GM18517 (cell line): ENCODE measurements at regions not wholly inside any gene's neighbourhood (a gene's known extent, or its start where the extent isn't known, plus 50 kb on each side); places are given as distances from the start of the nearest gene placed in this dataset.
A peak's percentile ranks its signal among the peaks of the same experiment; 100 is the strongest.
"Not testable (repeated sequence)": the region's sequence is repeated elsewhere in the genome, so short reads cannot be mapped to it uniquely, and the experiment has no call there.

Experiments used
- ATAC-seq: cut with Tn5 transposase; IDR thresholded peaks from one replicate; pipeline ENCODE4 v1.9.1; 2021; ENCODE audit warnings: mild to moderate bottlenecking, moderate library complexity; ENCODE audit not compliant: unreplicated experiment

DNA sequence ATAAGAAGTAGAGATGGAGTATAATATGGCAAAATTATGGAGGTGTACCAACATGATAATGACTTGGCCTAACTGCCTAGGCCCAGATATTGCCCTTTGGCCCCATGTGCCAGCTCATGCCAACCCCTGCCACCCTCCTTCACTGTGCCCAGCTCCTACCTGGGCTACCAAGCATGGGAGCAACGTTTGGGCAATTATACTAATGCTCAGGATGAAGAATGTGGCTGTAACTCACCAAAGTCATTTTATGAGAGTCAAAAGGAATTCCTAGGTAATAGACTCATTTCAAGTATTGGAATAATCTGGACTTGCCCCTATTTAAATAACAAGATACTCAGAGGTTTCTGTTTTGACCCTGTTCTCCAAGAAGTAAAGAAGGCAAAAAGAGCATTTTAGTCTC lies 240.2 kb upstream of the IL12A start:
- ATAC-seq = no peak

DNA sequence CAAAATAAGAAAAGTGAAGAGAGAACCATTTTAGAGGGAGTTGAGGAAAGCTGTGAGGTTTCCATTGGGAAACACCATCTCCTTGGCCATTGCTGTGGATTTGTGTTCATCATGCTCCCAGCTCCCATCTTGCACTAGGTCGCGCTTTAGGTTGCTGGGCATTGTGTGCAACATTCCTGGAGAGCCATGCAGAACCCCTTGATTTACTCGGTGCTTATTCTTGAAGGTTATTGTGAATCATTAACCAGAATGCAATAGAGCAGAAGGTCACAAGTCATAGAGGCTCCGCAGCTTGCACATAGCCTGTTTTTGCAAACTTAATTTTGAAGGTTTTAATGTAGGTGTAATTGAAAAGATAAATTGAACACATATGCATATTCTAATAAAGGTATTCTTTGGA lies 239.2 kb upstream of the IL12A start:
- ATAC-seq = no peak

- ATAC-seq = no peak
Observed at GRCh38 chr3:159751146-159751545, 237.5 kb upstream of the IL12A start.

DNA sequence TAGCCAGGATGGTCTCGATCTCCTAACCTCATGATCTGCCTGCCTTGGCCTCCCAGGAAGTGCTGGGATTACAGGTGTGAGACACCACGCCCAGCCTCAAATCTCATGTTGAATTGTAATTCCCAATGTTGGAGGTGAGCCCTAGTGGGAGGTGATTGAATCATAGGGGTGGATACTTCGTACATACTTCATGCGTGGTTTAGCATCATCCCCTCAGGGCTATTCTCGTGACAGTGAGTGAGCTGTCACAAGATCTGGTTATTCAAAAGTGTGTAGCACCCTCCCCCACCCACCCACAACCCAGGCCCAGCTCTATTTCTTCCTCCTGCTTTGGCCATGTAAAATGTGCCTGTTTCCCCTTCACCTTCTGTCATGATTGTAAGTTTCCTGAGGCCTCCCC lies 236.9 kb upstream of the IL12A start:
- ATAC-seq = no peak

DNA sequence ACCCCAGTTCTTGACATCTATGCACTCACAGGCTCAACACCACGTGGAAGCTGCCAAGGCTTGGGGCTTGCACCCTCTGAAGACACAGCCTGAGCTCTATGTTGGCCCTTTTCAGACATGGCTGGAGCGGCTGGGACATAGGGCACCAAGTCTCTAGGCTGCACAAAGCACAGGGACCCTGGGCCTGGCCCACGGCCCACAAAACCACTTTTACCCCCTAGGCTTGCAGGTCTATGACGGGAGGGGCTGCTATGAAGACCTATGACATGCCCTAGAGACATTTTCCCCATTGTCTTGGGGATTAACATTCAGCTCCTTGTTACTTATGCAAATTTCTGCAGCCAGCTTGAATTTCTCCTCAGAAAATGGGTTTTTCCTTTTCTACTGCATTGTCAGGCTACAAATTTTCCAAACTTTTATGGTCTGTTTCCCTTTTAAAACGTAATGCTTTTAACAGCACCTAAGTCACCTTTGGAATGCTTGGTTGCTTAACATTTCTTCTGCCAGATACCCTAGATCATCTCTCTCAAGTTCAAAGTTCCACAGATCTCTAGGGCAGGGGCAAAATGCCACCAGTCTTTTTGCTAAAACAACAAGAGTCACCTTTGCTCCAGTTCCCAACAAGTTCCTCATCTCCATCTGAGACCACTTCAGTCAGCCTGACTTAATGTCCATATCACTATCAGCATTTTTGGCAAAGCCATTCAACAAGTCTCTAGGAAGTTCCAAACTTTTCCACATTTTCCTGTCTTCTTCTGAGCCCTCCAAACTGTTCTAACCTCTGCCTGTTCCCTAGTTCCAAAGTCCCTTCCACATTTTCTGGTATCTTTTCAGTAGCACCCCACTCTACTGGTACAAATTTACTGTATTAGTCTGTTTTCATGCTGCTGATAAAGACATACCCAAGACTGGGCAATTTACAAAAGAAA lies 232.1 kb upstream of the IL12A start:
- ATAC-seq = not testable (repeated sequence)

- ATAC-seq = no peak
Observed at GRCh38 chr3:159757341-159758060, 231.1 kb upstream of the IL12A start.

- no peak for ATAC-seq
Observed at GRCh38 chr3:159760046-159760445, 228.6 kb upstream of the IL12A start.

- ATAC-seq = no peak
Observed at GRCh38 chr3:159761369-159761768, 227.3 kb upstream of the IL12A start.

- ATAC-seq = no peak
Observed at GRCh38 chr3:159761848-159762635, 226.6 kb upstream of the IL12A start.

DNA sequence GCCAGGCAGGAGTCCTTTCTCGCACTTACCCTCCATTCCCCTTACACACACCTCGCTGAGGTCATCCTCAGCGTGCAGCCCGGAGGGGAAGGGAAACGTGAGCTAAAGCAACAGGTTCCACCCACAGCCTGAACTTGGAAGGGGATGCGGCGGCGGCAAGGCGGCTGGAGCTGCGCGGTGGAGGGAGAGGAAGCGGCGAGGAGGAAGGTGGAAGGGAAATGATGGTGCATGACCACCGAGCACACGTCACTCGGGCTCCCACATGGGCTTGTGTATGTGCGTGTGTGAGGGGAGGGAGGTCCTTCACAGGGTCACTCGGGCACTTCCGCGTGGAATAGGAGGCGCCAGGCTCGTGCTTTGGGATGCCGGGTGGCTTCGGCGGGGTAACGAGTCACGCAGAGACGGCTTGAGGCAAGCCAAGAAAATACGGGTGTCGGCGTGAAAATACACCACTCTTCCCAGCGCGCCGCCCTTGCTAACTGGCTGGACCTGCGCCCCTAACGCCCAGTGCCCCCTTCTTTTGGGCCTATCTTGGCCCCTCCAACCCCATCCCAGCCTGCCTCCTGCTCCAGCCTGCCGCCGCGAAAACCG lies 225.5 kb upstream of the IL12A start:
- peak; percentile 24 for ATAC-seq

GRCh38 chr3:159763602-159764489 lies 224.8 kb upstream of the IL12A start:
- peak; percentile 68 for ATAC-seq

GRCh38 chr3:159764490-159765029 lies 224.1 kb upstream of the IL12A start:
- ATAC-seq = no peak

DNA sequence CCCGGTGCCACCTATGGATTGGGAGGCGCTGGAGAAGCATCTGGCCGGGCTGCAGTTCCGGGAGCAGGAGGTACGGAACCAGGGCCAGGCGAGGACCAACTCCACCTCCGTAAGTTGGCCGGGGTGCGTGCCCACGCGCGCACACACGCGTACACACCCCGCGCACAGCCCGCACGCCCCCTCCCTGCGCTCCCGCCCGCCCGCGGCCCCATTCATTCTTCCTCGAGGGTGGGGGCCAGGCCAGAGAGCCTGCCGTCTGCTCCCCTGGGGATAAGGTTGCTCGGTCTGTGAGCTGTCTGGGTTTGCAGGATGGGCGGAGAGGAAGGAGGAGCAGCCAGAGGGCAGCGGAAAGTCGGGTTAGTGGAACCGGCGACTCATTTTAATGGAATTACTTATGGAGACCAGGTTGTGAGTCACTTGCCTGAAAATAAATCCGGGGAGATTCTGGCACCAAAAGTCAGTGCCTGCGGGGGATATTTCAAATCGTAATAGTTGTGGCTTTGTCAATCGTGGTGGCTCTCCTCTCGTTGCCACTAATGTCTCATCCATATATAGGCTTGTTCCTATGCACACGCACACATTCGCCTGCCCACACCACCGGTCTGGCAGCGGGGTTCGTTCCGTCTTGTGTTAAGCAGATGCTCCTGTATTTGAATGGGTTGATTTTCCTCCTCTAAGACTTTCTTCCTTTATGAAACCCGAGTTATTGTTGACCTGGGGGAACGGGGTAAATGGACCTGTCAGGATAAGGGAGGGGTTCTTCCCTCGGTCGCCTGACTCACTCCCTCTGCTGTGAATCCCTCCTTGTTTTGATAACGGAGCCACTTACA lies 223.4 kb upstream of the IL12A start:
- no peak for ATAC-seq

DNA sequence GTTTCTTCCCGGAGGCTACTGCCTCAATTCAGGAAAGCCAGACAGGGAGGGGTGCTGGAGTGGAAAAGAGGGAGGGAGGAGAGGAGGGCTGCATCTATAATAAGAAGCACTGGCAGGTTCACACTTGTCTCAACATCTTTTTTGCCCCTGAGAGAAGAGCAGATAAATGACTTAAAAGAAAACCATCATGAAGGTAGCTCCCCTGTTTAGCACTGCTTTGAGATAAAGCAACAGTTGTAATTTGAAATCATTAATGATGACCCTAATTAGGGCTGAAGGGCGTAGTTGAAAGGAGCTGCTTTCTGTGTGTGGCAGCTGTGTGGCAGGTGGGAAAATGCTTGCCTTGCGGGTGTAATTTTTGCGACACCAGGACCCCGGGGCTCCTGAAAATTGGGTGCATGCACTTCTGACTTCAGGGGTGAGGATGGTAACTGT lies 222.8 kb upstream of the IL12A start:
- no peak for ATAC-seq

- no peak for ATAC-seq
Observed at GRCh38 chr3:159766563-159767185, 222.0 kb upstream of the IL12A start.

- no peak for ATAC-seq
Observed at GRCh38 chr3:159770998-159771397, 217.6 kb upstream of the IL12A start.

GRCh38 chr3:159771865-159772611 lies 216.6 kb upstream of the IL12A start:
- no peak for ATAC-seq

DNA sequence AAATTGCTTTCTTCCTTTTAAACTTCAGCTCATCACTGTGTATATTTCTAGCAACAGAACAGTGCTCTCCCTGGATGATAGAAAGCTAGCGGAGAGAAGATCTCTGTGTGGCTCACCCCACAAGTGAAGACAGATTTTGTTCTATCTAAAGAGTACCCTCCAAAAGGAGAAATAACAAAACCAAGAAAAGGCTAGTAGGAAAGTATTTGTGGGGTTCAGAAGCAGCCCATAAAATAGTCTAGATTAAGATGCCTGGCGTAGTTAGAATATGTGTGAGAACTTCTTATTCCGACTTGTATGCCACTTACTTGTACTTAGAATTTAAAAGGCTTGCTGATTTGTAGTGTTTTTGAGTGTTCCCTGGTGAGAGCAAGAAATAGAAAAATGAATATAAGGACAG lies 214.9 kb upstream of the IL12A start:
- ATAC-seq = no peak
